Naive thymus-derived CD4-positive, alpha-beta T cell (primary cell): ENCODE measurements at regions not wholly inside any gene's neighbourhood (a gene's known extent, or its start where the extent isn't known, plus 50 kb on each side); places are given as distances from the start of the nearest gene placed in this dataset.

ENCODE experiments used
- ATAC-seq: fragments of 150-1000 bp; cut with Tn5 transposase; 2 replicates; pipeline ENCODE4 v1.10.0; 2021; ENCODE audit warnings: mild to moderate bottlenecking, moderate library complexity
- CTCF ChIA-PET: fragments of 350-600 bp; sonication (Branson Sonifier 250); formaldehyde crosslinking; loops from one replicate; lab custom pipeline; 2021; ENCODE audit warnings: antibody characterized with exemption; lab: Charles Lee
- POLR2A ChIA-PET: fragments of 350-600 bp; sonication (Branson Sonifier 250); formaldehyde crosslinking; loops from one replicate; lab custom pipeline; 2021; ENCODE audit warnings: antibody characterized with exemption, inconsistent platforms; lab: Charles Lee
- DNase-seq, 9 donors: peaks; one replicate each; pipeline versions ENCODE4 v3.0.0 to v3.0.0-alpha.2; 2020 to 2022; ENCODE audit warnings: mixed read lengths in 1 of 9
- H3K27ac ChIP-seq: one replicate; pipeline ENCODE4 v1.7.0; 2013; ENCODE audit warnings: mild to moderate bottlenecking, low read depth, low read length, moderate library complexity
- H3K27me3 ChIP-seq, 2 donors: one replicate each; pipeline ENCODE4 v1.7.0; 2013; ENCODE audit warnings: low read length in 2 of 2, mild to moderate bottlenecking in 2 of 2, moderate library complexity in 2 of 2; ENCODE audit not compliant: control insufficient read depth in 2 of 2, insufficient read depth in 2 of 2
- H3K36me3 ChIP-seq, 3 experiments: 1 replicate in 2 of 3; 2 replicates in 1 of 3; pipeline ENCODE4 v1.7.0; 2013; ENCODE audit warnings: low read length in 3 of 3, mild to moderate bottlenecking in 3 of 3, moderate library complexity in 1 of 3; ENCODE audit not compliant: insufficient read depth in 3 of 3, control insufficient read depth in 2 of 3
- H3K4me1 ChIP-seq, 2 donors: one replicate each; pipeline ENCODE4 v1.7.0; 2013; ENCODE audit warnings: low read length in 2 of 2, mild to moderate bottlenecking in 2 of 2, moderate library complexity in 1 of 2; ENCODE audit not compliant: control insufficient read depth in 2 of 2, insufficient read depth in 2 of 2
- H3K4me3 ChIP-seq: 2 replicates; pipeline ENCODE4 v1.7.0; 2013; ENCODE audit warnings: mild to moderate bottlenecking, low read length
- H3K9me3 ChIP-seq, 3 experiments: 1 replicate in 2 of 3; 2 replicates in 1 of 3; pipeline ENCODE4 v1.7.0; 2013; ENCODE audit warnings: low read length in 3 of 3; ENCODE audit not compliant: control insufficient read depth in 2 of 3
- H3K27ac Mint-ChIP-seq, 9 donors: one replicate each; pipeline ENCODE4 v1.8.0; 2020 to 2022; ENCODE audit warnings: mixed read lengths in 9 of 9, mild to moderate bottlenecking in 8 of 9, moderate library complexity in 5 of 9, inconsistent platforms in 2 of 9
- H3K27me3 Mint-ChIP-seq, 5 donors: one replicate each; pipeline ENCODE4 v1.8.0; 2021 to 2022; ENCODE audit warnings: mixed read lengths in 5 of 5, mild to moderate bottlenecking in 1 of 5
- H3K36me3 Mint-ChIP-seq, 5 donors: one replicate each; pipeline ENCODE4 v1.8.0; 2020 to 2022; ENCODE audit warnings: mixed read lengths in 5 of 5, mild to moderate bottlenecking in 3 of 5, inconsistent platforms in 1 of 5
- H3K4me1 Mint-ChIP-seq, 7 donors: one replicate each; pipeline ENCODE4 v1.8.0; 2020 to 2022; ENCODE audit warnings: mixed read lengths in 7 of 7, mild to moderate bottlenecking in 3 of 7, inconsistent platforms in 1 of 7
- H3K4me3 Mint-ChIP-seq, 10 donors: one replicate each; pipeline ENCODE4 v1.8.0; 2020 to 2022; ENCODE audit warnings: mild to moderate bottlenecking in 10 of 10, mixed read lengths in 10 of 10, moderate library complexity in 6 of 10, inconsistent platforms in 2 of 10
- H3K9me3 Mint-ChIP-seq, 11 donors: one replicate each; pipeline ENCODE4 v1.8.0; 2020 to 2022; ENCODE audit warnings: mixed read lengths in 11 of 11, mild to moderate bottlenecking in 4 of 11, inconsistent platforms in 1 of 11, moderate library complexity in 1 of 11
- intact Hi-C, 2 donors: fragments of 100-400 bp; cut with micrococcal nuclease; formaldehyde crosslinking; loops; one replicate each; pipeline ENCODE4 v1.15.1; 2023

- H3K27me3 ChIP-seq, result no peaks in the 10 kb centered on the region
- H3K36me3 ChIP-seq, result no peaks in the 10 kb centered on the region
- no peaks in the 10 kb centered on the region for H3K4me1 ChIP-seq
- H3K9me3 Mint-ChIP-seq, result peaks cover 0 to 3% (median 0%) of the 10 kb centered on the region in 11 donors
- no peak overlapping the region for H3K27ac Mint-ChIP-seq
- H3K27me3 Mint-ChIP-seq, result peaks cover 0 to 40% (median 19%) of the 10 kb centered on the region in 5 donors
- H3K4me1 Mint-ChIP-seq, result no peaks in the 10 kb centered on the region
- H3K4me3 ChIP-seq, result no peak overlapping the region
- H3K27ac ChIP-seq, result no peak overlapping the region
- no peak overlapping the region for H3K4me3 Mint-ChIP-seq
- no peaks in the 10 kb centered on the region for H3K9me3 ChIP-seq
- DNase-seq (peak in 1 of 9 donors; percentile 8), ATAC-seq (no peak)
- no peaks in the 10 kb centered on the region for H3K36me3 Mint-ChIP-seq
- CTCF ChIA-PET, result no interaction called here
- intact Hi-C loops, result no loop called here
- POLR2A ChIA-PET, result no interaction called here
Measured at GRCh38 chr1:29519108-29519787, 282.9 kb downstream of the PTPRU start.

GRCh38 chr1:29518183-29518835 lies 282.0 kb downstream of the PTPRU start:
- no peaks in the 10 kb centered on the region for H3K9me3 ChIP-seq
- Mint-ChIP-seq H3K4me3 (no peak overlapping the region), H3K27me3 (peaks cover 0 to 31% (median 19%) of the 10 kb centered on the region in 5 donors), H3K9me3 (peaks cover 0 to 3% (median 0%) of the 10 kb centered on the region in 11 donors), H3K36me3 (no peaks in the 10 kb centered on the region), H3K4me1 (no peaks in the 10 kb centered on the region), H3K27ac (no peak overlapping the region)
- H3K36me3 ChIP-seq, result no peaks in the 10 kb centered on the region
- intact Hi-C loops, result no loop called here
- H3K27me3 ChIP-seq, result no peaks in the 10 kb centered on the region
- CTCF ChIA-PET, result no interaction called here
- ATAC-seq, result no peak
- POLR2A ChIA-PET, result no interaction called here
- no peak overlapping the region for H3K4me3 ChIP-seq
- DNase-seq, result peak in 1 of 9 donors; percentile 10
- H3K27ac ChIP-seq, result no peak overlapping the region
- H3K4me1 ChIP-seq, result no peaks in the 10 kb centered on the region

GRCh38 chr1:29517251-29518086 lies 281.1 kb downstream of the PTPRU start:
- no peak overlapping the region for H3K27ac ChIP-seq
- Mint-ChIP-seq H3K36me3 (no peaks in the 10 kb centered on the region), H3K27me3 (peaks cover 0 to 29% (median 16%) of the 10 kb centered on the region in 5 donors), H3K4me3 (no peak overlapping the region), H3K27ac (no peak overlapping the region), H3K9me3 (peaks cover 0 to 3% (median 0%) of the 10 kb centered on the region in 11 donors), H3K4me1 (no peaks in the 10 kb centered on the region)
- H3K9me3 ChIP-seq, result no peaks in the 10 kb centered on the region
- H3K4me1 ChIP-seq, result no peaks in the 10 kb centered on the region
- DNase-seq, result peak in 1 of 9 donors; percentile 7
- no peak for ATAC-seq
- intact Hi-C loops, result no loop called here
- H3K27me3 ChIP-seq, result no peaks in the 10 kb centered on the region
- H3K36me3 ChIP-seq, result no peaks in the 10 kb centered on the region
- POLR2A ChIA-PET, result no interaction called here
- CTCF ChIA-PET, result no interaction called here
- no peak overlapping the region for H3K4me3 ChIP-seq

GRCh38 chr1:29516063-29516820 lies 279.9 kb downstream of the PTPRU start:
- Histone ChIP-seq H3K4me3 (no peak overlapping the region), H3K27me3 (no peaks in the 10 kb centered on the region), H3K27ac (no peak overlapping the region), H3K9me3 (no peaks in the 10 kb centered on the region), H3K4me1 (no peaks in the 10 kb centered on the region), H3K36me3 (no peaks in the 10 kb centered on the region)
- POLR2A ChIA-PET, result no interaction called here
- no peaks in the 10 kb centered on the region for H3K36me3 Mint-ChIP-seq
- peak in 1 of 9 donors; percentile 4 for DNase-seq
- CTCF ChIA-PET, result no interaction called here
- H3K4me3 Mint-ChIP-seq, result no peak overlapping the region
- no peaks in the 10 kb centered on the region for H3K4me1 Mint-ChIP-seq
- no peak overlapping the region for H3K27ac Mint-ChIP-seq
- H3K9me3 Mint-ChIP-seq, result peaks cover 0 to 9% (median 2%) of the 10 kb centered on the region in 11 donors
- peaks cover 5 to 21% (median 16%) of the 10 kb centered on the region in 5 donors for H3K27me3 Mint-ChIP-seq
- intact Hi-C loops, result no loop called here
- ATAC-seq, result no peak

GRCh38 chr1:29515170-29515955 lies 279.0 kb downstream of the PTPRU start:
- Mint-ChIP-seq H3K4me3 (no peak overlapping the region), H3K4me1 (no peaks in the 10 kb centered on the region), H3K27me3 (peaks cover 5 to 27% (median 15%) of the 10 kb centered on the region in 5 donors), H3K36me3 (no peaks in the 10 kb centered on the region), H3K9me3 (peaks cover 0 to 13% (median 2%) of the 10 kb centered on the region in 11 donors), H3K27ac (peak overlapping the region in 1 of 9 donors; percentile 67)
- ChIA-PET CTCF (no interaction called here), POLR2A (no interaction called here)
- ATAC-seq, result no peak
- intact Hi-C loops, result no loop called here
- H3K36me3 ChIP-seq, result no peaks in the 10 kb centered on the region
- H3K4me3 ChIP-seq, result no peak overlapping the region
- no peak overlapping the region for H3K27ac ChIP-seq
- no peaks in the 10 kb centered on the region for H3K9me3 ChIP-seq
- no peaks in the 10 kb centered on the region for H3K4me1 ChIP-seq
- H3K27me3 ChIP-seq, result no peaks in the 10 kb centered on the region
- DNase-seq, result no peak
